GM18951 (cell line): ENCODE measurements at regions not wholly inside any gene's neighbourhood (a gene's known extent, or its start where the extent isn't known, plus 50 kb on each side); places are given as distances from the start of the nearest gene placed in this dataset.

ENCODE experiments used
- POLR2A ChIP-seq: IDR thresholded peaks from 4 replicates; pipeline ENCODE4 v1.6.1; 2011; ENCODE audit warnings: mild to moderate bottlenecking; ENCODE audit not compliant: insufficient read length, insufficient read depth; ENCODE audit errors: extremely low read depth
- in situ Hi-C: fragments of 300-500 bp; cut with MboI; formaldehyde crosslinking; loops from one replicate; pipeline ENCODE4 v1.12.0; 2022; ENCODE audit warnings: low sequenced_read_pairs, mixed read lengths, inconsistent platforms; ENCODE audit not compliant: unreplicated experiment

- no peak for TF ChIP-seq POLR2A
- in situ Hi-C loops: no loop called here
These were observed 109.9 kb upstream of the TIAM2 start for GRCh38 chr6:154885214-154885613.

GRCh38 chr6:154886016-154886415 is 109.1 kb upstream of the TIAM2 start:
- TF ChIP-seq POLR2A: no peak

DNA sequence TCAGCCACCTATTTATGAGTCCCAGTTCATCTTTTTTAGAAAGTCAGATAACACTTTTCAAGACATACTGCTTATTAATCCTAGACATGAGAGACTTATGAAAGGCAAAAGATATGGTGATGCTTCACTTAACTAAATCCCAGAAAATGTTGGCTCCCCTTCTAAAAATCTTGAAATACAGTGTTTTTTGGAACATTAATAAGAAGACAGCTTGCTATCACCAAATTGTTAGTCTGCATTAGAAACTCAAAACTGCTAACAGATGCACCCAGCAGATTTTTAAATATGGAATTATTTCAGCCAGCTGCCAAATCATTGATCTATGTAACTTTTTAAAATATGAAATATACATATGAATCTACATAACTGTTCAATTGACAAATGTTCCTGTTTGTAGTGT is 108.6 kb upstream of the TIAM2 start:
- in situ Hi-C loops: no loop called here
- TF ChIP-seq POLR2A: no peak

More at GRCh38 chr6:154886016-154886415, 109.1 kb upstream of the TIAM2 start:
- in situ Hi-C loops: no loop called here

DNA sequence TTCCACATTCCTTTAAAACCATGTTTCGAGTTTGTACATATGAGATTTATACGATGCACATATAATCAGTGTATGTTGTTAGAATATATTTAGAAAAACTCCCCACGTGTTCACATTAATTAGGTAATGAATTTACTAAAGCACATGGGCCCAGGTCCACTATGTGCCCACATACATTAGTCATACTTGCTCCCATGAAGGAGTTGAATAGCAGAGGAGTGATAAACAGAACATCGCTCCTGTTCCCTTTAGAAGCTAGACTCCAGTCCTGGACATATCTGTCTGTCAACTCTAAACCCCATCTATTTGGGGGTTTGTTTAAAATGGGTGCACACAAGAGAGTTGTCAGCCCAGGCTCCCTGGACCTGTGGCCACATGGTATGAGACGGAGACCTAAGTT is 108.1 kb upstream of the TIAM2 start:
- in situ Hi-C loops: no loop called here
- no peak for TF ChIP-seq POLR2A

- in situ Hi-C loops: no loop called here
- TF ChIP-seq POLR2A: no peak
These were observed 106.5 kb upstream of the TIAM2 start for GRCh38 chr6:154888421-154889295.

DNA sequence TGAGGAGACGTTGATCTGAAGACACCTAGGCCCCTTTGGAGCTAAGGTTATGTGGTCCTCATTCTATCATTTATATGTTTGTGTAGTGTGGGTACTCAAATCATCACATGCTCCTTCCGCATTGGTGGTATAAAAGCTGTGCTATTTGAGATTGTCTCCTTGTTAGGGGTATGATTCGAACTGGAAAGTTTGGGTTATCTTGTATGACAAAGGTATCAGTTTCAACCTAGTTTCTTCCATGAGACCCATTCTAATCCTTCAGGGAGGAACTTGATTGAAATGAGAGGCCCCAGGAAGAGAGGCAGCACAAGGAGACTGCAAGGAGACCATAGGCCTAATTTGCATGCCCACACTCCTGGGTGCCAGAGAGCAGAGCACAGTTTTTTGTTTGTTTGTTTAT is 104.2 kb upstream of the TIAM2 start:
- no peak for TF ChIP-seq POLR2A
- in situ Hi-C loops: no loop called here

- in situ Hi-C loops: no loop called here
- TF ChIP-seq POLR2A: no peak
These were observed 103.2 kb upstream of the TIAM2 start for GRCh38 chr6:154891901-154892300.

DNA sequence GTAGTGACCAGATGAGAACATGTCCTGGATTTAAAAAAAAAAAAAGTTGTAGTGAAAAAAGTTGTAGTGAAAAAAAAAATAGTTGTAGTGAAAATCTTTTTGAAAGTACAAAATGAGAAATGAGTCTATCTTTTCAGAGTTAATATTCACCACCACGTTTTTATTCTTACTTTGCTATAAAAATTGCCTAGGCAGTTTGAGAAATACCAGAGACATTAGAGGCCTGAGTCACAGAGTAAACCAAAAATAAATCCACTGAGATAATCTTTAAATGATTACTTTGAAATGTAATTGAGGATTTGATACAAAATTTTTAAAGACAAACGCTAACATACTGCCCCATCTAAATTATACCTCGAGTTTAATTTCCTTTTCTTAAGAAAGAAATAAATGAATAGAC is 101.2 kb upstream of the TIAM2 start:
- no peak for TF ChIP-seq POLR2A
- in situ Hi-C loops: no loop called here

GRCh38 chr6:154894902-154895301 is 100.2 kb upstream of the TIAM2 start:
- in situ Hi-C loops: no loop called here
- TF ChIP-seq POLR2A: no peak

GRCh38 chr6:154895841-154896240 is 99.3 kb upstream of the TIAM2 start:
- no peak for TF ChIP-seq POLR2A
- in situ Hi-C loops: no loop called here

DNA sequence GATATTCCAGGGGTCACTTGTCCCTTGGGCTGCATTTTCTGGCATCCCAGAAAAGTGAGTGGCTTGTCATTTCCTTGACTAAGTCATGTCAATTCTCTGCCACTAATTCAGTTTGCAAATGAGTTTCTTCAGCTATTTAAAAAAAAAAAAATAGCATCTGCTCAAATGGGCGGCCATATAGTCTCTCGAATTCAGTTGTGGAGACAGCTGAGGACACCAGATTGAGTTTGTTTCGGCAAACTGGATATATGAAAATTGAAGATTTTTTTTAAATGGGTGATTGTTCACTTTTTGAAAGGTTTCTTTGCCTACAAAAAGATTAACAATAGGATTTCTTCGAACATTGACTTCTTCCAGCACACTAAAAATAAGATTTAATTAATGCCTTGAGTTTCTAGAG is 96.3 kb upstream of the TIAM2 start:
- no peak for TF ChIP-seq POLR2A
- in situ Hi-C loops: no loop called here

- in situ Hi-C loops: no loop called here
These were observed 95.2 kb upstream of the TIAM2 start for GRCh38 chr6:154899824-154900463.

DNA sequence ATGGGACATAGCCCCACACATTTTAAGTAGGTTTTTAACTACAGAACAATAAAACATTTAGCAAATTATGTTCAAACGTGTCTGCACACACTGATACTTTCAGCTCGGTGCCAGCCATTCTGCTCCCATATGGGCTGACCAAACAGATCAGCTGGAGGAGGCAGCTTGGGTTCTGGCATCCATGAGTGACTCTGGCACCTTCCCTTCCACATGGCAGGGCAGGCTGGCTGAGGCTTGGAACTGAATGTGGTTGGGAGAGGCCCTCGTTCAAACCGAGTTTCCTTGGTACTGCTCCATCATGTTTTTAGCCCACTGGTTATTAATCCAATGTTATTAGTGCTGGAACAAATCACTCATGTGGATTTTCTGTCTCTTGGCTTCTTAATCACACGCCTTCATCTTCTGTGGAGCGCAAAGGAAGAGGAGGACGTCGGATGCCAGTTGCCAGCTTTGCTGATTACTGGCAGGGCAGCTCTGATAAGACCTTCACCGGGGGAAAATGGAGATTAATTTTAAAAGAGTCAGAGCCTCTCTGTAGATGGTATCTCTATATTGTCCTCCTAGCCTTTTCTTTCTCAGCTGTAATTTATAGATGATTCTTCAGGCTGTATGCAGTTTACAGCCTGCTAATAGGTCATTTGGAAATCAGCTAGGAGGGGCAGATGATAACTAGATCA is 93.1 kb upstream of the TIAM2 start:
- TF ChIP-seq POLR2A: no peak
- in situ Hi-C loops: no loop called here

More at GRCh38 chr6:154899824-154900463, 95.2 kb upstream of the TIAM2 start:
- no peak for TF ChIP-seq POLR2A
